ENCODE measurements at regions not wholly inside any gene's neighbourhood (a gene's known extent, or its start where the extent isn't known, plus 50 kb on each side); places are given as distances from the start of the nearest gene placed in this dataset.
"Not testable (repeated sequence)": the region's sequence is repeated elsewhere in the genome, so short reads cannot be mapped to it uniquely, and the experiment has no call there.

DNA sequence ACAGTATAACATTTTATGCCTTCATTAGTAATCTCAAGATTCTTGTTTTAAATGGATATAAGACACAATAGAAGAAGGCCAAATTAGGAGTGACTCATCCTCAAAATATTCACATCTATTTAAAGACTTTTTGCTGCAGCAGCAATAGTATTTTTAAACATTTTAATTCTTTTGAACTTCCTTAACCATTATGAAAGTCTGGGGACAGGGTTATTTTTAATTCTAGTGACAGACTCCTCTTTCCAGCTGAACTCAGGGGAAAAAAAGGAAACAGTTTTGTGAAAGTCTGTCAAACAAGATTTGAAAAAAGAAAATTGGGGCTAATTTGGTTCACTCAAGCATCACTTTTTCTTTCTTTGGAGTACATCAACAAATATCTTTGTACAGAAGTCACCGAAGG, 541.8 kb downstream of the NUP35 start:
- DNase-seq, result no peak

DNA sequence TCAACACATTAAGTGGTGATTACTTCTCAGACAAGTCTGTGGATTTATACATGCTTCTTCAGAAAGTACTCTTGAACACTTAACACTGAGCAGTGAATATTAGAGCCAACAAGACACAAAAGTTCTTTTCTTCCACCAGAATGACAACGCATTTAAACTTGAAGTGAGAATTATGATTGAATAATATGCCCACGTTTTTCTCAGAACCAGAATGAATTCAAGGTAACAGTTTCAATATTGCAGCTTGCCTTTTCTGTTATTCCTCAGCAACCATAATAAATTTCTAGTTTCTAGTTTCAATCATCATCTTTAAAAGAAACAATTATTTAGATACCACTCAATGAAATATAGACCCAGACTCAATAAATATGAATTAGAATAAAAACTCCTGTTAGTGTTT, 547.0 kb downstream of the NUP35 start:
- no peak for DNase-seq

- DNase-seq, result no peak
These were observed 554.7 kb downstream of the NUP35 start for GRCh38 chr2:183678908-183679307.

DNA sequence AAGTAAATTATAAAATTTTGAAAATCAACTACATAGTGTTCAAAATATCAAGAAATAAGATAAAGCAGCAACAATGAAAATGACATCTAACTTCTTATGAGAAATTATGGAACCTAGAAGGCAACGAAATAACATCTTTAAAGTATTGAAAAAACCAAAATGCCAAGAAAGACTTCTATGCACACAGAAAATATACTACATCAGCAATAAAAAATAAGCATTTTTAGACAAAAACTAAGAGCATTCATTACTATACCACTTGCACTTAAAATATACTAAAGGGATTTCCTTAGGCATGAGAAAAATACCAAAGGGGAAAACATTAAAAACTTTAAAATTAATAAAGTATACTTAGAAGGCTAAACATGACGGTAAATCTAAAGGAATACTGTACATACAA, 556.3 kb downstream of the NUP35 start:
- no peak for DNase-seq

- DNase-seq, result no peak
These were observed 560.4 kb downstream of the NUP35 start for GRCh38 chr2:183684686-183685085.

DNA sequence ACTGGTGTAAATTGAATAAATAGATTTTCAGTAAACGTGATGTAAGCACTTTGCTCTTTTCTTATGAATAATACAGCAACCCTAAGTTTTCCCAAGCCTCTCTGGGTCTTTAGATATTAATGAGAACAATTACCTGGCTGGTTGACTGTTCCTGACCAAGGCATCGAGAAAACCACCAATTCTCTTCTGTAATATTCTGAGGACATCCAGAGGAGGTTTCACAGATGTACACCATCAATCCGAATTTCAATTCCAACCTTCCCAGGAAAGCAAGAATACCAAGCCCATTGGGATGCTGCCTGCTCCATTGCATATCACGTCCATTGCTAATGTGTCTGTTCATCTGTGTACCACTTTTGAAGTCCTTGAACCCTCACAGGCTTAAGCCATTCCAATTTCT, 571.8 kb downstream of the NUP35 start:
- no peak for DNase-seq

- DNase-seq, result no peak
These were observed 585.6 kb downstream of the NUP35 start for GRCh38 chr2:183709829-183710228.

GRCh38 chr2:183718246-183718645, 594.0 kb downstream of the NUP35 start:
- DNase-seq, result no peak

DNA sequence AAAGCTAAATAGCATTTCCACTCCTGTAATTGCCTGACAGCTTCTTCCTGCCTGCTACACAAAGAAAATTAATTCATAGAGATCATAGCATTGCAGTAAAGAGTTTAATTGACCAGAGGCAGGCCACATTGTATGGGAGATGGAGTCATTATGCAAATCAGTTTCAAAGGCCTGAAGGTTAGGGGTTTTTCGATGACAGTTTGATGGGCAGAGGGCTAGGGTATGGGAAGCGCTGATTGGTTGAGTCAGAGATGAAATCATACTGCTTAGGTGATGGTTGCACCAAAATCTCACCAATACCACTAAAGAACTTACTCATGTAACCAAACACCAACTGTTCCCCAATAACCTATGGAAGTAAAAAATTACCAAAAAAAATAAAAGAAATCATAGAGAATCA, 599.0 kb downstream of the NUP35 start:
- DNase-seq, result no peak

DNA sequence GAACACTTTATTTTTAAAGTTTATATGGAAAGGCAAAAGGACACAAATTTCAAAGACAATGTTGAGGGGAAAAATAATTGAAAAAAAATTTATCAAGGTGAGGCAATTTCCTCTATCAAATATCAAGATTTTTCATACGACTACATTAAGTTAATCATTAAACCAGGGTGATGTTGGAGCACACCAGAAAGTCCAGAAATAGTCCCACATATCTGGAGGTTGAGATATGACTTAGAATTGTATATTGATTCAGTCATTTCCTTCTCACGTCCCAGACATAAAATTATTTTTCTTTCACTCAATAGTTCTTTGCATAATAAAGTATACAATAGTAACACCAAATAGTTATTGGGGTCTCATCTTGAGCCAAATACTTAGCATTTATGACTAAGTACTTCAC, 605.1 kb downstream of the NUP35 start:
- no peak for DNase-seq

GRCh38 chr2:183740241-183740640, 616.0 kb downstream of the NUP35 start:
- no peak for DNase-seq

DNA sequence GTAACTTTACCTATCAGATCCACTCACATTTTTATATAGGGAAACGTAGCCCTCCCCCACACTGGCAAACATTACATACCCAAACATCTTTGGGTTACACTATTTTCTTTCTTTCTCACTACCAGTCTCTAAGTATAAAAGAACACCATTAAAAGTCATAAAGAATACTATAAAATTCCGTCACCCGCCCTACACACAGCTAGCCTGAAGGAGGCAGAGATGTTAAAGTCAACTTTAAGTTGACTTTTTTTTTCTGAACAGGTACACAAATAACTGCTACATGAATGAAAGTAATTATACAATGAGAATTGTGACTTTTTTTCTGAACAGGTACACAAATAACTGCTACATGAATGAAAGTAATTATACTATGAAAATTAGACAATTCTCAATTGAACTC, 628.3 kb downstream of the NUP35 start:
- DNase-seq, result no peak

DNA sequence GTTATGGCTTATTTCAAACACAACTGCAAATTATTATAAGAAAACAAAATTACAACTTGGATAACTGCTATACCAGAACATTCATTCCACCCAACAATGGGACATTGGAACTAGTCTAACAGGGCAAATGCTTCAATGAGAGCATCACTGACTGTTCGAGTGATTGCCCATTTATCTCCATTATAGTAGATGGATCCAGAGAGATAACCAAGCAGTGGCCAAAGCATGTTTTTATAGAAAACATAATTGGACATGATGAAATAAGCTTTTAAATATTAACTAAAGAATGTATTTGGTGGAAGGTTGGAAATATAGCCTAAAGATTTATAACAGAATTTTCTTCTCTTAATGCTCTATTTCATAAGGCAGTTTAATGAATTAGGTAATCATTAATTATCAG, 634.8 kb downstream of the NUP35 start:
- no peak for DNase-seq

DNA sequence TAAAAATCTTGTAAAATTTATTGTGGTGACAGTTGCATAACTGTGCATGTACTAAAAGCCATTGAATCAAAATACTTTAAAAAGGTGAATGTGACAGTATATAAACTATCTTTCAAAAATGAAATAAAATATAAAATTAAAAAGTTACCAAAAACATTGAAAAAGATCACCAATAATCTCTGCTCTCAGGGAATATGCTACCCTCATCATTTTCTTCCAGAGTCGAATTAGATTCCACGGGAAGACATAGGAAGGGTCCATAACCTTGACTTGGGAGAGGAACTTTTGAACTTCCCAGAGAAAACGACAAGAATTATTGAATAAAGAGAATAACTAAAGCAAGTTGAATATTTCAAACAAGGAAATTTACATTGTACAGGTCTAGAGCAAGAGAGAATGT, 649.5 kb downstream of the NUP35 start:
- DNase-seq, result no peak

- DNase-seq, result no peak
These were observed 655.8 kb downstream of the NUP35 start for GRCh38 chr2:183780072-183780471.

GRCh38 chr2:183782436-183782835, 658.2 kb downstream of the NUP35 start:
- DNase-seq, result no peak

GRCh38 chr2:183788796-183789195, 664.6 kb downstream of the NUP35 start:
- not testable (repeated sequence) for DNase-seq

GRCh38 chr2:183792165-183792924, 668.1 kb downstream of the NUP35 start:
- not testable (repeated sequence) for DNase-seq

- DNase-seq, result no peak
These were observed 674.3 kb downstream of the NUP35 start for GRCh38 chr2:183798535-183798934.

DNA sequence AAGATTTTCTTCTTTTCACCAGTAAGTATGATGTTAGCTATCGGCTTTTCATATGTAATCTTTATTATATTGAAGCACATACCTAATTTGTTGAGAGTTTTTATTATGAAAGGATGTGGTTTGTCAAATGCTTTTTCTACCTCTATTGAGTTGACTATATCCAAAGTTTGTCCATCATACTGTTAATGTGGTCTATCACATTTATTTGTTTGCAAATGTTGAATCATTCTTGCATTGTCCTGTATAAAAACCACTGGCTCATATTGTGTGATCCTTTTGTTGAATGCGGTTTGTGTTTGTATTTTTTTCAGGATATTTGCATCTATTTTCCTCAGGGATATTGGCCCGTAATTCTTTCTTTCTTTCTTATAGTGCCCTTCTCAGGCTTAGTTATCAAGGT, 675.5 kb downstream of the NUP35 start:
- no peak for DNase-seq

GRCh38 chr2:183803596-183803995, 679.4 kb downstream of the NUP35 start:
- no peak for DNase-seq

DNA sequence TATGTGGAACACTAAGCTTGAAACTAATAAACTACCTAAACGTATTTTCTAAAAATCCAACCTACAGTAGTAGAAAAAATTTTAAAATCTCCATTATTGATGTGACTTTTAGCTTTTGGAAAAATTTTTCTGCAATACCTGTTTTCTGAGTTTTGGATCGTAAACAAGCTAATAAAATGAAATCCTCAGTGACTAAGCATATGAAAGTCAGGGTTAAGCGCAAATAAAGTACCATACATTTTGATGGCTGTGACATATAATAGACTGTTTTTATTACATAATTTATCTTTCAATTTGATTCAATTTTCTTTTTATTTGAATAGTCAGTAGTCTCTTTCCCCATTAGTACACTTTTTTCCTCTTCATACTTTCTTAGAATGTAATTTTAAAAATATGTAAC, 683.6 kb downstream of the NUP35 start:
- DNase-seq, result no peak

GRCh38 chr2:183809404-183809803, 685.2 kb downstream of the NUP35 start:
- no peak for DNase-seq

DNA sequence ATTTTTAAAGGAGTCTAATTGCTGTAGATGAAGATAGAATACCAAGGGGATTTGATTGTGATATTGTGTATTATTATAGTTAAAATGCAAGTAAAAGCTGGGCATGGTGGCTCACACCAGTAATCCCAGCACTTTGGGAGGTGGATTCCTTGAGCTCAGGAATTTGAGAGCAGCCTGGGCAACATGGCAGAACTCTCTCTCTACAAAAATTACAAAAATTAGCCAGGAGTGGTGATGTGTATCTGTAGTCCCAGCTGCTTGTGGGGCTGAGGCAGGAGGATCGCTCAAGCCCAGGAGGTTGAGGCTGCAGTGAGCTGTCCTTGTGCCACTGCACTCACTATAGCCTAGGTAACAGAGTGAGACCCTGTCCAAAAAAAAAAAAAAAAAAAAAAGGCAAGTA, 687.0 kb downstream of the NUP35 start:
- DNase-seq, result no peak

DNA sequence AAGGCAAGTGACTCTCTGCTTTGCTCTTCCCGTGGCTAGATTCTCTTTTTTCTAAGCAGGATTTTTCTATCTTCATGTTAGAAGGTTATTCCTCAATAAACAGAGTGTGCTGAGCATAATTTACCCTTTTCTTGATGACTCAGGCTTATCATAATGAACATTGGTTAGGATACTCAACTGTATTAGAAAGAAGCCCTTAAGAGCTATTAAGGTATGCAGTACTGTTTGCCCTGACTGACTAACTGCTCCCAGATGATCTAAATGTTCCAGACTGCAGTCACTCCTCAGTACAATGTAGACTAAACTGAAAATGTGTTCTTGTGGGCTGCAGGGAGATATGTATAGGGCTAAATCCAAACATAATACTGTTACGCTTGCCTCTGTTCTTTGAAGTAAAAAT, 687.8 kb downstream of the NUP35 start:
- DNase-seq, result no peak
